HG02938 (cell line): ENCODE measurements at regions not wholly inside any gene's neighbourhood (a gene's known extent, or its start where the extent isn't known, plus 50 kb on each side); places are given as distances from the start of the nearest gene placed in this dataset.

Source experiments
- ATAC-seq: cut with Tn5 transposase; IDR thresholded peaks from one replicate; pipeline ENCODE4 v1.9.1; 2021; ENCODE audit warnings: mild to moderate bottlenecking, moderate library complexity; ENCODE audit not compliant: unreplicated experiment

- ATAC-seq = no peak
Measured at GRCh38 chr12:59839514-59839913, 243.7 kb downstream of the SLC16A7 start.

GRCh38 chr12:59843260-59843843 is 247.5 kb downstream of the SLC16A7 start:
- no peak for ATAC-seq

GRCh38 chr12:59844750-59845149 is 248.9 kb downstream of the SLC16A7 start:
- ATAC-seq = no peak

GRCh38 chr12:59845293-59845692 is 249.5 kb downstream of the SLC16A7 start:
- ATAC-seq = no peak

GRCh38 chr12:59847127-59847526 is 251.3 kb downstream of the SLC16A7 start:
- ATAC-seq = no peak

GRCh38 chr12:59850268-59850667 is 254.4 kb downstream of the SLC16A7 start:
- ATAC-seq = no peak

- ATAC-seq = no peak
Measured at GRCh38 chr12:59858508-59859170, 262.8 kb downstream of the SLC16A7 start.

GRCh38 chr12:59859171-59859510 is 263.3 kb downstream of the SLC16A7 start:
- ATAC-seq = no peak

- no peak for ATAC-seq
Measured at GRCh38 chr12:59861635-59862034, 265.8 kb downstream of the SLC16A7 start.

- no peak for ATAC-seq
Measured at GRCh38 chr12:59867055-59867454, 271.2 kb downstream of the SLC16A7 start.

- no peak for ATAC-seq
Measured at GRCh38 chr12:59867689-59868088, 271.9 kb downstream of the SLC16A7 start.

- ATAC-seq = no peak
Measured at GRCh38 chr12:59871779-59872178, 275.9 kb downstream of the SLC16A7 start.

GRCh38 chr12:59873136-59873535 is 277.3 kb downstream of the SLC16A7 start:
- ATAC-seq = no peak

- no peak for ATAC-seq
Measured at GRCh38 chr12:59874781-59875180, 279.0 kb downstream of the SLC16A7 start.

GRCh38 chr12:59886131-59886733 is 290.4 kb downstream of the SLC16A7 start:
- no peak for ATAC-seq

GRCh38 chr12:59887178-59887577 is 291.3 kb downstream of the SLC16A7 start:
- no peak for ATAC-seq

- no peak for ATAC-seq
Measured at GRCh38 chr12:59890896-59891579, 295.2 kb downstream of the SLC16A7 start.

GRCh38 chr12:59895166-59895775 is 299.4 kb downstream of the SLC16A7 start:
- ATAC-seq = no peak

- ATAC-seq = no peak
Measured at GRCh38 chr12:59904874-59905521, 309.2 kb downstream of the SLC16A7 start.

- ATAC-seq = no peak
Measured at GRCh38 chr12:59911516-59911915, 315.7 kb downstream of the SLC16A7 start.

- ATAC-seq = no peak
Measured at GRCh38 chr12:59916988-59917387, 321.2 kb downstream of the SLC16A7 start.
